ENCODE measurements at regions not wholly inside any gene's neighbourhood (a gene's known extent, or its start where the extent isn't known, plus 50 kb on each side); places are given as distances from the start of the nearest gene placed in this dataset.

DNA sequence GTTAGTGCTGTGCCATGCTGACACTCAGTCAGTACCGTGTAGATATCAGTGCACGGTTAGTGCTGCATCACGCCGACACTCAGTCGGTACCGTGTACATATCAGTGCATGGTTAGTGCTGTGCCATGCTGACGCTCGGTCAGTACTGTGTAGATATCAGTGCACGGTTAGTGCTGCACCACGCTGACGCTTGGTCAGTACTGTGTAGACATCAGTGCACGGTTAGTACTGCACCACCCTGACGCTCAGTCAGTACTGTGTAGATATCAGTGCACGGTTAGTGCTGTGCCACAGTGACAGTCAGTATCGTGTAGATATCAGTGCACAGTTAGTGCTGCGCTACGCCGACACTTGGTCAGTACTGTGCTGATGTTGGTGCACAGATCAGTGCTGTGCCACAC is 102.8 kb upstream of the ZNF469 start:
- no peak overlapping the region for H3K4me3 ChIP-seq (ENCODE audit: low read depth, low read length, poor library complexity, severe bottlenecking)
- no peaks in the 10 kb centered on the region for H3F3A ChIP-seq (ENCODE audit: insufficient read depth, low read length)
- H3K9ac ChIP-seq (ENCODE audit: low read length): no peak overlapping the region
- no peaks in the 10 kb centered on the region for H4K20me1 ChIP-seq (ENCODE audit: insufficient read depth, low read length)
- no peaks in the 10 kb centered on the region for H3K9me2 ChIP-seq (ENCODE audit: low read depth, low read length)
- TF ChIP-seq EZH2 (IDR thresholded peaks at IDR 0.05; ENCODE audit: borderline replicate concordance, low read length) (no peak), CTCF (IDR thresholded peaks at IDR 0.05; ENCODE audit: low read length) (no peak)
- no peak overlapping the region for H2AFZ ChIP-seq (ENCODE audit: low read length)
- H3K4me1 ChIP-seq (ENCODE audit: insufficient read depth, low read length, severe bottlenecking): no peaks in the 10 kb centered on the region
- no peaks in the 10 kb centered on the region for H3K9me3 ChIP-seq (ENCODE audit: low read length)
- no peaks in the 10 kb centered on the region for H3K27me3 ChIP-seq (ENCODE audit: insufficient read depth, low read length)
- no peaks in the 10 kb centered on the region for H3K79me2 ChIP-seq (ENCODE audit: insufficient read depth, low read length)
- no peak overlapping the region for H3K27ac ChIP-seq (ENCODE audit: low read depth, low read length, poor library complexity, severe bottlenecking)
- H3K36me3 ChIP-seq (ENCODE audit: insufficient read depth, low read length): no peaks in the 10 kb centered on the region
- H3K4me2 ChIP-seq (ENCODE audit: low read length): no peak overlapping the region

DNA sequence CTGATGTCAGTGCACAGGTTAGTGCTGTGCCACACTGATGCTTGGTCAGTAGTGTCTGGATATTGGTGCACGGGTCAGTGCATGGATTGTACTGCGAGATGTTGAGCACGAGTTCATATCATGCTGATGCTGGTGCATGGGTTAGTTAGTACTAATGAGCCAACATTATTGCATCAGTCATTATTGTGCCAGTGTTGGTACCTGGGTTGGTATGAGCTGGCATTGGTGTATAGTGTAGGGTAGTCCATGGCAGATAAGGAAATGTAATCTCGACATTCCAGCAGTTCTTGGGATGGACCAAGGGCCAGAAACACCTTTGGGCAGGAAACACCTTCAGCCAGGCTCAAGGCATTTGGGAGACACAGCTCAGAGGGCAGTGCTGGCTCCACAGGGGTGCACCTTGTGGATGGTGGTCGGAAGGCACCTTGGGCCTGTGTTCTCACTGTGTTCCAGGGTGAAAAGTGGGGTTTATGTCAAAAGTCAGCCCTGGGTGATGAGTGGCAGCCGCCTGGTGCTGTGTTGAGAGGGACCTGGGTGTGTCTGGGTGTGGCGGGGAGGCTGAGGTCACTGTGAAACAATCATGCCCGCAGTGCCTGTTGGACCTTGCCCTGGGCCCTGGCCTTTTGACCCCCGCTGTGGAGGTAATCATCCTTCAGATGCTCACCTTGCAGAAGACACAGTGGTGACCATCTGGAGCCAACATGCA is 100.7 kb upstream of the ZNF469 start:
- Histone ChIP-seq H3K4me3 (ENCODE audit: low read depth, low read length, poor library complexity, severe bottlenecking) (no peak overlapping the region), H2AFZ (ENCODE audit: low read length) (no peak overlapping the region), H3K79me2 (ENCODE audit: insufficient read depth, low read length) (no peaks in the 10 kb centered on the region), H3K4me2 (ENCODE audit: low read length) (no peak overlapping the region), H3F3A (ENCODE audit: insufficient read depth, low read length) (no peaks in the 10 kb centered on the region), H3K4me1 (ENCODE audit: insufficient read depth, low read length, severe bottlenecking) (no peaks in the 10 kb centered on the region), H3K36me3 (ENCODE audit: insufficient read depth, low read length) (no peaks in the 10 kb centered on the region), H3K9me3 (ENCODE audit: low read length) (no peaks in the 10 kb centered on the region), H3K9me2 (ENCODE audit: low read depth, low read length) (no peaks in the 10 kb centered on the region), H3K27ac (ENCODE audit: low read depth, low read length, poor library complexity, severe bottlenecking) (no peak overlapping the region), H3K27me3 (ENCODE audit: insufficient read depth, low read length) (no peaks in the 10 kb centered on the region; the same call in 1 of the 2 replicates), H3K9ac (ENCODE audit: low read length) (no peak overlapping the region), H4K20me1 (ENCODE audit: insufficient read depth, low read length) (no peaks in the 10 kb centered on the region)
- TF ChIP-seq CTCF (IDR thresholded peaks at IDR 0.05; ENCODE audit: low read length): no peak
- no peak for TF ChIP-seq EZH2 (IDR thresholded peaks at IDR 0.05; ENCODE audit: borderline replicate concordance, low read length)

DNA sequence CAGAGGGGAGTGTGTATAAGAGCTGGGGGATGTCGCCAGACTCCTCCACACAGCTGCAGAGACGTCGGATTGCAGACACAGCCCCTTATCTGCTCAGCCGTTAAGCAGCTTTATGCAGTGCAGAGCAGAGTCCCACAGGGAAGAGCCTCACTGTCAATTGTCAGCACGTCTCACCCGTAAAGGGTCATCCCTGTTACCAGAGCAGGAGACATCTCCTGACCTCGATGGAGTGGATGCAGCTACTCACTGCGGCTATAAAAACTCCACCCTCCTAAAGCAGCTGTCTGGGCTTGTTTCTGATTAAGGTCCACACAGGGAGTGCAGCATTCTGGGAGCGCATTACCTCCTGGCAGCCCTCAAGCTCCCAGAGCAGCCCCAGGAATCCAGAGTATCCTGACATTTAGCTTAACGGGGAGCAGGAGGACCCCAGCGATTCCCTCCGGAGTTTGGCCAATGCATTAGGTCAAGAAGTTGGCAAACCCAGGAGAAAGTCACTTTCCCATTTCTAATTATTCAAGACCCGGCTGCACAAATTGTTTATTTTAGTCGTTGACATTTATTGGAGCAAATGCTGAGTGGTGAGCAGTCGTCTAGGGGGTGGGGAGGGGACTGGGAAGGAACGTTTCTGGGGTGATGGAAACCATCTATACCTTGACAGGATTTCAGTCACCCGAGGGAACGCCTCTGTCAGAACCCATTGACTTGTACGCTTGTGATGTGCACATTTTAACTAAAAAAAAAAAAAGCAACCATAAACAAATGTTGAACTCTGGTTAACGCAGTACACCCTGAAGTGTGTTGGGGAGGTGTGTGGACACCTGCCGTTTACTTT is 100.0 kb upstream of the ZNF469 start:
- Histone ChIP-seq H3K79me2 (ENCODE audit: insufficient read depth, low read length) (no peaks in the 10 kb centered on the region), H3K4me2 (ENCODE audit: low read length) (no peak overlapping the region), H3K9ac (ENCODE audit: low read length) (no peak overlapping the region), H2AFZ (ENCODE audit: low read length) (no peak overlapping the region), H3K4me3 (ENCODE audit: low read depth, low read length, poor library complexity, severe bottlenecking) (no peak overlapping the region), H3F3A (ENCODE audit: insufficient read depth, low read length) (no peaks in the 10 kb centered on the region), H3K4me1 (ENCODE audit: insufficient read depth, low read length, severe bottlenecking) (no peaks in the 10 kb centered on the region), H3K27ac (ENCODE audit: low read depth, low read length, poor library complexity, severe bottlenecking) (no peak overlapping the region), H3K36me3 (ENCODE audit: insufficient read depth, low read length) (no peaks in the 10 kb centered on the region), H4K20me1 (ENCODE audit: insufficient read depth, low read length) (no peaks in the 10 kb centered on the region), H3K9me3 (ENCODE audit: low read length) (no peaks in the 10 kb centered on the region), H3K9me2 (ENCODE audit: low read depth, low read length) (no peaks in the 10 kb centered on the region), H3K27me3 (ENCODE audit: insufficient read depth, low read length) (no peaks in the 10 kb centered on the region; the same call in 1 of the 2 replicates)
- TF ChIP-seq CTCF (IDR thresholded peaks at IDR 0.05; ENCODE audit: low read length) (no peak), EZH2 (IDR thresholded peaks at IDR 0.05; ENCODE audit: borderline replicate concordance, low read length) (no peak)

Measured in OCI-LY1 (cell line).